Esophagus (tissue), 2 donors: ENCODE measurements at regions not wholly inside any gene's neighbourhood (a gene's known extent, or its start where the extent isn't known, plus 50 kb on each side); places are given as distances from the start of the nearest gene placed in this dataset.

Experiments used
- H3K27ac ChIP-seq, 2 donors: one replicate each; pipeline ENCODE4 v1.5.1; 2013; ENCODE audit warnings: low read depth in 2 of 2, mild to moderate bottlenecking in 2 of 2, inconsistent platforms in 1 of 2, low read length in 1 of 2, moderate library complexity in 1 of 2
- H3K27me3 ChIP-seq, 2 donors: one replicate each; pipeline ENCODE4 v1.6.1; 2013; ENCODE audit warnings: low read length in 2 of 2, control low read depth in 1 of 2, mild to moderate bottlenecking in 1 of 2; ENCODE audit not compliant: insufficient read depth in 2 of 2, control insufficient read depth in 1 of 2
- H3K36me3 ChIP-seq, 2 donors: one replicate each; pipeline ENCODE4 v1.6.1; 2013; ENCODE audit warnings: low read length in 1 of 2; ENCODE audit not compliant: control insufficient read depth in 2 of 2, insufficient read depth in 2 of 2
- H3K4me1 ChIP-seq, 2 donors: one replicate each; pipeline ENCODE4 v1.6.1; 2013; ENCODE audit warnings: low read length in 1 of 2; ENCODE audit not compliant: control insufficient read depth in 2 of 2, insufficient read depth in 2 of 2
- H3K4me3 ChIP-seq, 2 donors: one replicate each; pipeline ENCODE4 v1.5.1; 2013; ENCODE audit warnings: low read length in 2 of 2, mild to moderate bottlenecking in 2 of 2, low read depth in 1 of 2, moderate library complexity in 1 of 2
- H3K9me3 ChIP-seq, 2 donors: one replicate each; pipeline ENCODE4 v1.6.1; 2013; ENCODE audit warnings: mild to moderate bottlenecking in 2 of 2, low read depth in 1 of 2, low read length in 1 of 2, moderate library complexity in 1 of 2; ENCODE audit not compliant: control insufficient read depth in 2 of 2, insufficient read depth in 1 of 2
- WGBS, 2 donors: extraction: QIAGEN DNeasy Blood & Tissue Kit; methylation state at CpG; one replicate each; pipeline ENCODE4 v1.1.7; 2013; 5-methylcytosine and 5-hydroxymethylcytosine counted together
- donor health status: healthy with polysubstance abuse.
- donor health status: Bipolar disorder and iron deficiency.

- Histone ChIP-seq H3K9me3 (no peaks in the 10 kb centered on the region), H3K4me1 (no peaks in the 10 kb centered on the region), H3K27me3 (no peaks in the 10 kb centered on the region), H3K36me3 (no peaks in the 10 kb centered on the region), H3K27ac (no peak overlapping the region), H3K4me3 (no peak overlapping the region)
- 60 to 69% methylated on average over 4 of the region's 4 CpGs for WGBS, 2 donors
Observed at GRCh38 chr1:55886856-55887712, 671.9 kb upstream of the USP24 start.

GRCh38 chr1:55885619-55886018, 670.5 kb upstream of the USP24 start:
- no peaks in the 10 kb centered on the region for H3K27me3 ChIP-seq
- H3K36me3 ChIP-seq, result no peaks in the 10 kb centered on the region
- H3K4me3 ChIP-seq, result no peak overlapping the region
- H3K9me3 ChIP-seq, result no peaks in the 10 kb centered on the region
- H3K27ac ChIP-seq, result no peak overlapping the region
- no peaks in the 10 kb centered on the region for H3K4me1 ChIP-seq
- WGBS, 2 donors, result 73 to 87% methylated on average over 2 of the region's 2 CpGs

GRCh38 chr1:55882931-55883330, 667.8 kb upstream of the USP24 start:
- Histone ChIP-seq H3K4me1 (no peaks in the 10 kb centered on the region), H3K9me3 (no peaks in the 10 kb centered on the region), H3K36me3 (no peaks in the 10 kb centered on the region), H3K27me3 (no peaks in the 10 kb centered on the region), H3K4me3 (no peak overlapping the region), H3K27ac (no peak overlapping the region)
- 77 to 87% methylated on average over 6 of the region's 6 CpGs for WGBS, 2 donors

GRCh38 chr1:55879346-55879745, 664.2 kb upstream of the USP24 start:
- Histone ChIP-seq H3K4me3 (no peak overlapping the region), H3K4me1 (no peaks in the 10 kb centered on the region), H3K27ac (no peak overlapping the region), H3K27me3 (no peaks in the 10 kb centered on the region), H3K36me3 (no peaks in the 10 kb centered on the region), H3K9me3 (no peaks in the 10 kb centered on the region)
- WGBS, 2 donors, result 94% methylated on average over 11 of the region's 11 CpGs

- H3K9me3 ChIP-seq, result no peaks in the 10 kb centered on the region
- no peak overlapping the region for H3K4me3 ChIP-seq
- no peaks in the 10 kb centered on the region for H3K4me1 ChIP-seq
- no peak overlapping the region for H3K27ac ChIP-seq
- no peaks in the 10 kb centered on the region for H3K36me3 ChIP-seq
- WGBS, 2 donors, result 57 to 63% methylated on average over 6 of the region's 6 CpGs
- H3K27me3 ChIP-seq, result no peaks in the 10 kb centered on the region
Observed at GRCh38 chr1:55877437-55878232, 662.5 kb upstream of the USP24 start.

- no peaks in the 10 kb centered on the region for H3K9me3 ChIP-seq
- 89 to 94% methylated on average over 1 of the region's 1 CpG for WGBS, 2 donors
- H3K27ac ChIP-seq, result no peak overlapping the region
- no peaks in the 10 kb centered on the region for H3K36me3 ChIP-seq
- no peaks in the 10 kb centered on the region for H3K27me3 ChIP-seq
- no peak overlapping the region for H3K4me3 ChIP-seq
- H3K4me1 ChIP-seq, result no peaks in the 10 kb centered on the region
Observed at GRCh38 chr1:55876276-55877060, 661.3 kb upstream of the USP24 start.

GRCh38 chr1:55870106-55870505, 654.9 kb upstream of the USP24 start:
- H3K36me3 ChIP-seq, result no peaks in the 10 kb centered on the region
- H3K27ac ChIP-seq, result no peak overlapping the region
- no peaks in the 10 kb centered on the region for H3K27me3 ChIP-seq
- H3K4me1 ChIP-seq, result no peaks in the 10 kb centered on the region
- H3K4me3 ChIP-seq, result no peak overlapping the region
- no peaks in the 10 kb centered on the region for H3K9me3 ChIP-seq

- Histone ChIP-seq H3K4me3 (no peak overlapping the region), H3K36me3 (no peaks in the 10 kb centered on the region), H3K27me3 (no peaks in the 10 kb centered on the region), H3K27ac (no peak overlapping the region), H3K4me1 (no peaks in the 10 kb centered on the region), H3K9me3 (no peaks in the 10 kb centered on the region)
- 31 to 37% methylated on average over 1 of the region's 1 CpG for WGBS, 2 donors
Observed at GRCh38 chr1:55869065-55869464, 653.9 kb upstream of the USP24 start.

- Histone ChIP-seq H3K27me3 (no peaks in the 10 kb centered on the region), H3K9me3 (no peaks in the 10 kb centered on the region), H3K4me1 (no peaks in the 10 kb centered on the region), H3K36me3 (no peaks in the 10 kb centered on the region), H3K4me3 (no peak overlapping the region), H3K27ac (no peak overlapping the region)
- 28 to 46% methylated on average over 2 of the region's 2 CpGs for WGBS, 2 donors
Observed at GRCh38 chr1:55868026-55868425, 652.9 kb upstream of the USP24 start.
